ENCODE measurements at regions not wholly inside any gene's neighbourhood (a gene's known extent, or its start where the extent isn't known, plus 50 kb on each side); places are given as distances from the start of the nearest gene placed in this dataset.

- H3K27me3 Mint-ChIP-seq (ENCODE audit: low read depth in 2 of 2), result peaks cover 8 to 12% of the 10 kb centered on the region in 2 donors
- no peak for DNase-seq
- no peaks in the 10 kb centered on the region for H3K4me1 ChIP-seq (ENCODE audit: control insufficient read depth, insufficient read depth, low read length)
- no peak for ATAC-seq
- intact Hi-C loops (cut with micrococcal nuclease), result no loop called here
- H3K36me3 ChIP-seq (ENCODE audit: control insufficient read depth, insufficient read depth, low read length), result no peaks in the 10 kb centered on the region
- no peak overlapping the region for H3K4me3 ChIP-seq (ENCODE audit: low read length)
- H3K9me3 ChIP-seq (ENCODE audit: control insufficient read depth, insufficient read depth, low read length), result no peaks in the 10 kb centered on the region
- WGBS (ENCODE audit: insufficient coverage), result no CpG with 5 or more reads among the region's 1 CpG
- H3K36me3 Mint-ChIP-seq, result no peaks in the 10 kb centered on the region
- no peaks in the 10 kb centered on the region for H3K4me1 Mint-ChIP-seq
- H3K27ac ChIP-seq (ENCODE audit: low read length), result no peak overlapping the region
- TF ChIP-seq CTCF (IDR thresholded peaks at IDR 0.05), result no peak
- peaks cover 0 to 2% of the 10 kb centered on the region in 2 donors for H3K9me3 Mint-ChIP-seq
- H3K27me3 ChIP-seq (ENCODE audit: control insufficient read depth, insufficient read depth, low read length), result no peaks in the 10 kb centered on the region
- no peak overlapping the region for H3K27ac Mint-ChIP-seq
- H3K4me3 Mint-ChIP-seq, result no peak overlapping the region
Measured at GRCh38 chr13:97873398-97873797, 80.1 kb upstream of the IPO5 start.

- Mint-ChIP-seq H3K27me3 (ENCODE audit: low read depth in 2 of 2) (peaks cover 4 to 12% of the 10 kb centered on the region in 2 donors), H3K4me3 (no peak overlapping the region), H3K4me1 (no peaks in the 10 kb centered on the region), H3K36me3 (no peaks in the 10 kb centered on the region), H3K27ac (no peak overlapping the region), H3K9me3 (peaks cover 0 to 2% of the 10 kb centered on the region in 2 donors)
- Histone ChIP-seq H3K4me1 (ENCODE audit: control insufficient read depth, insufficient read depth, low read length) (no peaks in the 10 kb centered on the region), H3K9me3 (ENCODE audit: control insufficient read depth, insufficient read depth, low read length) (no peaks in the 10 kb centered on the region), H3K27me3 (ENCODE audit: control insufficient read depth, insufficient read depth, low read length) (no peaks in the 10 kb centered on the region), H3K36me3 (ENCODE audit: control insufficient read depth, insufficient read depth, low read length) (no peaks in the 10 kb centered on the region), H3K4me3 (ENCODE audit: low read length) (no peak overlapping the region), H3K27ac (ENCODE audit: low read length) (no peak overlapping the region)
- DNase-seq (no peak), ATAC-seq (no peak)
- intact Hi-C loops (cut with micrococcal nuclease), result no loop called here
- WGBS (ENCODE audit: insufficient coverage), result 85% methylated on average over 9 of the region's 9 CpGs
- no peak for TF ChIP-seq CTCF (IDR thresholded peaks at IDR 0.05)
Measured at GRCh38 chr13:97875218-97875617, 78.3 kb upstream of the IPO5 start.

DNA sequence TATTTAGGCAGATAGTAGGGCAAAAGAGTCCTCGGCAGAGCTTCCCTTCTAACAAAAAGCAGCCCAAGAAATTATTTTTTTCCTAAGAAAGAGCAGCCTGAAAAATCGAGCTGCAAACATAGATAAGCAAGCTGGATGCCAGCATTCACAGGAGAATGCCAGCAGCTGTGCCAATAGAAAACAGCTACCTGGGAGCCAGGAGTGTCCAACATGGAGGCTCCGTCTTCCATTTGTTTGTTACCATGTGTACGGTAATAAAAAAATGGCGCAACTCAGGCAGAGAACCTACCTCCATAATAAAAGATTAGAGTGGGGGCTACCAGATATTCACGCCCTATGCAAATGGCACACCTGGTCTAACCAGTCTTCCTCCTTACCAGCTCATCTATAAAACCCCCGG, 77.6 kb upstream of the IPO5 start:
- H3K4me3 Mint-ChIP-seq, result no peak overlapping the region
- Histone ChIP-seq H3K4me1 (ENCODE audit: control insufficient read depth, insufficient read depth, low read length) (no peaks in the 10 kb centered on the region), H3K9me3 (ENCODE audit: control insufficient read depth, insufficient read depth, low read length) (no peaks in the 10 kb centered on the region), H3K27me3 (ENCODE audit: control insufficient read depth, insufficient read depth, low read length) (no peaks in the 10 kb centered on the region), H3K27ac (ENCODE audit: low read length) (no peak overlapping the region), H3K4me3 (ENCODE audit: low read length) (no peak overlapping the region), H3K36me3 (ENCODE audit: control insufficient read depth, insufficient read depth, low read length) (no peaks in the 10 kb centered on the region)
- H3K4me1 Mint-ChIP-seq, result no peaks in the 10 kb centered on the region
- H3K27ac Mint-ChIP-seq, result no peak overlapping the region
- intact Hi-C loops (cut with micrococcal nuclease), result no loop called here
- peaks cover 0 to 2% of the 10 kb centered on the region in 2 donors for H3K9me3 Mint-ChIP-seq
- DNase-seq (no peak), ATAC-seq (no peak)
- H3K27me3 Mint-ChIP-seq (ENCODE audit: low read depth in 2 of 2), result peaks cover 4 to 12% of the 10 kb centered on the region in 2 donors
- no peaks in the 10 kb centered on the region for H3K36me3 Mint-ChIP-seq
- 86% methylated on average over 6 of the region's 7 CpGs for WGBS (ENCODE audit: insufficient coverage)
- TF ChIP-seq CTCF (IDR thresholded peaks at IDR 0.05), result no peak

Data from natural killer cell (primary cell).